Common myeloid progenitor, CD34-positive (primary cell): ENCODE measurements at regions not wholly inside any gene's neighbourhood (a gene's known extent, or its start where the extent isn't known, plus 50 kb on each side); places are given as distances from the start of the nearest gene placed in this dataset.

Experiments
- CTCF ChIA-PET: fragments of 350-600 bp; sonication (Branson Sonifier 250); formaldehyde crosslinking; loops from one replicate; lab custom pipeline; 2021; ENCODE audit warnings: antibody characterized with exemption; lab: Charles Lee
- POLR2A ChIA-PET: fragments of 350-600 bp; sonication (Branson Sonifier 250); formaldehyde crosslinking; loops from one replicate; lab custom pipeline; 2021; ENCODE audit warnings: antibody characterized with exemption; lab: Charles Lee
- DNase-seq, 3 donors: peaks; one replicate each; pipeline versions ENCODE4 v3.0.0 to v3.0.0-alpha.2; 2013
- H3K27ac ChIP-seq, 2 experiments: 1 replicate in 1 of 2; 2 replicates in 1 of 2; pipeline ENCODE4 v1.7.0; 2013; ENCODE audit warnings: inconsistent platforms in 2 of 2, low read length in 2 of 2, mild to moderate bottlenecking in 2 of 2, low read depth in 1 of 2, moderate library complexity in 1 of 2; ENCODE audit not compliant: severe bottlenecking in 2 of 2, insufficient read depth in 1 of 2, poor library complexity in 1 of 2
- H3K27me3 ChIP-seq, 5 experiments: replicated peaks in 2 of 5; 1 replicate in 3 of 5; 2 replicates in 2 of 5; pipeline versions ENCODE4 v1.6.1 to v1.7.0; 2013; ENCODE audit warnings: low read length in 4 of 5, mild to moderate bottlenecking in 2 of 5, moderate library complexity in 2 of 5, inconsistent platforms in 1 of 5; ENCODE audit not compliant: insufficient read depth in 5 of 5, control insufficient read depth in 4 of 5
- H3K36me3 ChIP-seq, 4 experiments: 1 replicate in 2 of 4; 2 replicates in 2 of 4; pipeline versions ENCODE4 v1.6.1 to v1.7.0; 2013; ENCODE audit warnings: low read length in 3 of 4, control low read depth in 1 of 4, mild to moderate bottlenecking in 1 of 4; ENCODE audit not compliant: control insufficient read depth in 4 of 4, insufficient read depth in 4 of 4
- H3K4me1 ChIP-seq, 4 experiments: 1 replicate in 3 of 4; 2 replicates in 1 of 4; pipeline versions ENCODE4 v1.6.1 to v1.7.1; 2013; ENCODE audit warnings: low read length in 3 of 4, mild to moderate bottlenecking in 3 of 4, control low read depth in 1 of 4, inconsistent platforms in 1 of 4, moderate library complexity in 1 of 4; ENCODE audit not compliant: control insufficient read depth in 4 of 4, insufficient read depth in 4 of 4; ENCODE audit errors: control extremely low read depth in 1 of 4
- H3K4me3 ChIP-seq, 7 experiments: 1 replicate in 4 of 7; 2 replicates in 3 of 7; pipeline versions ENCODE4 v1.5.1 to v1.7.0; 2013; ENCODE audit warnings: mild to moderate bottlenecking in 7 of 7, low read length in 6 of 7, moderate library complexity in 6 of 7, inconsistent platforms in 2 of 7, low read depth in 2 of 7, control low read depth in 1 of 7; ENCODE audit not compliant: insufficient read depth in 4 of 7, control insufficient read depth in 1 of 7; ENCODE audit errors: extremely low read depth in 1 of 7
- H3K9me3 ChIP-seq, 5 experiments: 1 replicate in 4 of 5; 2 replicates in 1 of 5; pipeline versions ENCODE4 v1.6.1 to v1.7.1; 2013; ENCODE audit warnings: low read length in 4 of 5, mild to moderate bottlenecking in 2 of 5, inconsistent platforms in 1 of 5, low read depth in 1 of 5, moderate library complexity in 1 of 5; ENCODE audit not compliant: control insufficient read depth in 4 of 5, insufficient read depth in 2 of 5; ENCODE audit errors: control extremely low read depth in 1 of 5
- WGBS: methylation state at CpG from one replicate; pipeline ENCODE4 v1.1.5; 2013; ENCODE audit not compliant: insufficient coverage; 5-methylcytosine and 5-hydroxymethylcytosine counted together

GRCh38 chr1:2916153-2916552 is 105.1 kb upstream of the ACTRT2 start:
- H3K27ac ChIP-seq: no peak overlapping the region
- CTCF ChIA-PET: no interaction called here
- no peaks in the 10 kb centered on the region for H3K9me3 ChIP-seq
- H3K4me3 ChIP-seq: no peak overlapping the region
- H3K36me3 ChIP-seq: no peaks in the 10 kb centered on the region
- 100% methylated on average over 3 of the region's 3 CpGs for WGBS
- peaks cover 0 to 14% (median 10%) of the 10 kb centered on the region in 4 experiments for H3K4me1 ChIP-seq
- DNase-seq: no peak
- peaks cover 0 to 2% (median 0%) of the 10 kb centered on the region in 5 experiments for H3K27me3 ChIP-seq
- POLR2A ChIA-PET: no interaction called here

GRCh38 chr1:2916706-2917105 is 104.6 kb upstream of the ACTRT2 start:
- Histone ChIP-seq H3K36me3 (no peaks in the 10 kb centered on the region), H3K4me1 (peaks cover 0 to 14% (median 10%) of the 10 kb centered on the region in 4 experiments), H3K27me3 (peaks cover 0 to 2% (median 0%) of the 10 kb centered on the region in 5 experiments), H3K9me3 (no peaks in the 10 kb centered on the region), H3K4me3 (no peak overlapping the region), H3K27ac (no peak overlapping the region)
- CTCF ChIA-PET: no interaction called here
- POLR2A ChIA-PET: no interaction called here
- no peak for DNase-seq
- 76% methylated on average over 19 of the region's 19 CpGs for WGBS

- DNase-seq: no peak
- 94% methylated on average over 17 of the region's 17 CpGs for WGBS
- Histone ChIP-seq H3K27me3 (peaks cover 0 to 2% (median 0%) of the 10 kb centered on the region in 5 experiments), H3K9me3 (no peaks in the 10 kb centered on the region), H3K4me1 (peaks cover 0 to 10% (median 6%) of the 10 kb centered on the region in 4 experiments), H3K27ac (no peak overlapping the region), H3K4me3 (no peak overlapping the region), H3K36me3 (no peaks in the 10 kb centered on the region)
- ChIA-PET CTCF (no interaction called here), POLR2A (no interaction called here)
Measured at GRCh38 chr1:2917284-2917683, 104.0 kb upstream of the ACTRT2 start.

GRCh38 chr1:2918441-2918840 is 102.8 kb upstream of the ACTRT2 start:
- no peaks in the 10 kb centered on the region for H3K36me3 ChIP-seq
- H3K27ac ChIP-seq: no peak overlapping the region
- no peak overlapping the region for H3K4me3 ChIP-seq
- peaks cover 0 to 4% (median 0%) of the 10 kb centered on the region in 4 experiments for H3K4me1 ChIP-seq
- POLR2A ChIA-PET: no interaction called here
- WGBS: 98% methylated on average over 16 of the region's 16 CpGs
- no peak for DNase-seq
- H3K9me3 ChIP-seq: no peaks in the 10 kb centered on the region
- peaks cover 0 to 2% (median 0%) of the 10 kb centered on the region in 5 experiments for H3K27me3 ChIP-seq
- CTCF ChIA-PET: no interaction called here

GRCh38 chr1:2919841-2920240 is 101.4 kb upstream of the ACTRT2 start:
- ChIA-PET CTCF (interaction anchor here (0.6 kb wide), 1 partner anchor 57 kb away, joined by 3 read pairs; no protein-coding TSS in a partner anchor), POLR2A (no interaction called here)
- DNase-seq: no peak
- H3K9me3 ChIP-seq: no peaks in the 10 kb centered on the region
- 95% methylated on average over 15 of the region's 17 CpGs for WGBS
- H3K4me1 ChIP-seq: no peaks in the 10 kb centered on the region
- H3K27ac ChIP-seq: no peak overlapping the region
- peaks cover 0 to 2% (median 0%) of the 10 kb centered on the region in 5 experiments for H3K27me3 ChIP-seq
- H3K36me3 ChIP-seq: no peaks in the 10 kb centered on the region
- no peak overlapping the region for H3K4me3 ChIP-seq

GRCh38 chr1:2920421-2921015 is 100.7 kb upstream of the ACTRT2 start:
- DNase-seq: no peak
- POLR2A ChIA-PET: no interaction called here
- Histone ChIP-seq H3K27me3 (peaks cover 0 to 2% (median 0%) of the 10 kb centered on the region in 5 experiments), H3K4me1 (no peaks in the 10 kb centered on the region), H3K36me3 (no peaks in the 10 kb centered on the region), H3K4me3 (no peak overlapping the region), H3K9me3 (no peaks in the 10 kb centered on the region), H3K27ac (no peak overlapping the region)
- CTCF ChIA-PET: interaction anchor here (0.6 to 0.7 kb wide), 2 partner anchors 9 to 58 kb away, joined by 3 read pairs; no protein-coding TSS in a partner anchor
- 92% methylated on average over 12 of the region's 14 CpGs for WGBS

- no peak overlapping the region for H3K27ac ChIP-seq
- ChIA-PET CTCF (interaction anchor here (0.7 kb wide), 1 partner anchor 57 kb away, joined by 3 read pairs; no protein-coding TSS in a partner anchor), POLR2A (no interaction called here)
- 80% methylated on average over 27 of the region's 27 CpGs for WGBS
- no peaks in the 10 kb centered on the region for H3K9me3 ChIP-seq
- DNase-seq: no peak
- H3K36me3 ChIP-seq: no peaks in the 10 kb centered on the region
- no peak overlapping the region for H3K4me3 ChIP-seq
- no peaks in the 10 kb centered on the region for H3K4me1 ChIP-seq
- H3K27me3 ChIP-seq: peaks cover 0 to 2% (median 0%) of the 10 kb centered on the region in 5 experiments
Measured at GRCh38 chr1:2921970-2922686, 99.1 kb upstream of the ACTRT2 start.
